NCI-H1694 treated with DMSO at 0.1 percent for 48 hours (cell line): ENCODE measurements at regions not wholly inside any gene's neighbourhood (a gene's known extent, or its start where the extent isn't known, plus 50 kb on each side); places are given as distances from the start of the nearest gene placed in this dataset.
A peak's percentile ranks its signal among the peaks of the same experiment; 100 is the strongest.

ENCODE experiments used
- DNase-seq: peaks from one replicate; lab custom pipeline; 2025; lab: John Stamatoyannopoulos, UW

DNA sequence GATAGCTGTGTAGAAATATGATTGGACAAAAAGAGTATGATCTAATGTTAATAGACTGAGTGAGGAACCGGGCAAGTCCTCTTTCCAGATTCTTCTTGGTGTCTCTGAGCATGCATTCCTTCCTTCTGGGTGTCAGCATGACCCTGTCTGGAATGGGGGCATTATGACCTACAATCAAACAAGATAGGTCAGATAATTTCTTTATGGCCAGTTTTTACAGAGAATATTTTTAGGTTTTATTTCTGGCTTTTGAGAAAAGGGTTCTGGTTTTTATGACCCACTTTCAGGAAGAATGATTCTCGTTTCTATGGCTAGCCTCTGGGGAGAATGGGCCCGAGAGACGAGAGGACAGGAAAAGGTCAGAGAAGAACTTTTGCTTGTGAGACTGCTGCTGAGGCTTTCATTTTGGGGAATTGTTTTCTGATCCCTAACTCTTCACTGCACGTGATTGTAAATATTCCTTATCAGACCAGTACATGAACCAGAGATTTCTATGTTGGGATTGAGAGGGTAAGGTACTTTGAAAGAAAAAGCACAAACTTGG is 383.8 kb downstream of the AASDHPPT start:
- DNase-seq = no peak

DNA sequence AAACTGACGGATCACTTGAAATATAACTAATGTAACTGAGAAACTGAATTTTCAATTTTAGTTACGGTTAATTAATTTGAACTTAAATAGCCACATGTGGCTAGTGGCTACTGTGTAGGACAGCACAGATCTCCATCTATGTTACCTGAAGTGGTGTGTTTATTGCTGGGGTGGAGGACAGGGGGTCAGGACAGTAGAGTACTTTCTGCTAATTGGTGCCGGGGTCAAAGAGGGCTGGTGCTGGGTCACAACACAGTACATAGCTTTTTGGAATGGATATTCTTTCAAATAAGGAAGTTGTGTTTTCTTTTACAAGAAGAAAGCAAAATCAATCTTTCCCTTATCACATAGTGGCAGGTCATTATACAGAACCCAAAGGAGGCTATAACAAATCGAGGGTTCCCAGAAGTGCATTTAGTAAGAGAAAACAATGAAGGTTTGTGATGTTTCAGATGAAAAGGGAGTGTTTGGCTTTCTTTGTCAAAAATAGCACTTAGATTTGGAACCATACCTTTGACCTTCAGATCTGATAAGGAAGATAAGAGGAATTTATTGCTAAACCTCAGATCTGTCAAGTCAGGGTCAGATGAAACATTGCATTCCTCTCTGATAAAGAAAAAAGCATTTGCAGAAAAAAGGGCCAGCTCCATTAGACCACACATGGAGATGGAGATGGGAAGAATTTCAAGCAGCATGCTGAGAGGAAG is 384.5 kb downstream of the AASDHPPT start:
- DNase-seq = no peak

- DNase-seq = no peak
Measured at GRCh38 chr11:106463154-106463553, 385.7 kb downstream of the AASDHPPT start.

- DNase-seq = no peak
Measured at GRCh38 chr11:106463796-106464201, 386.3 kb downstream of the AASDHPPT start.

GRCh38 chr11:106464728-106465127 is 387.3 kb downstream of the AASDHPPT start:
- DNase-seq = no peak

- no peak for DNase-seq
Measured at GRCh38 chr11:106466521-106467080, 389.1 kb downstream of the AASDHPPT start.

DNA sequence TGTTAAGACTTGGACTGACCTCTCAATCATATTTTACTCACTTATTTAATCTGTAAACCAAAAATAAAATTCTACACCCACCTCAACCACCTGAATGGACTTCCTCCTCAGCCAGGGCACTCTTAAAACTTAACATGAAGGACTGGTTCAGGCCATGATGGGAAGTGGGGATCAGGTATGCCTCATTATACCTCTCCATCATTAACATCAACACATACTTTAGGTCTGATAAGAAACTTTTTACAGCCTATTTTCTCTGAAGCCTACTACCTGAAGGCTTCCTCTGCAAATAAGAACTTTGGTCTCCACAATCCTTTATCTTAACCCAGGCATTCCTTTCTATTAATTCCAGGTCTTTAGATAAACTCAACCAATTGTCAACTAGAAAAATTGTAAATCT is 390.0 kb downstream of the AASDHPPT start:
- no peak for DNase-seq

GRCh38 chr11:106468086-106468485 is 390.6 kb downstream of the AASDHPPT start:
- no peak for DNase-seq

GRCh38 chr11:106468531-106468930 is 391.1 kb downstream of the AASDHPPT start:
- DNase-seq = no peak

- DNase-seq = no peak
Measured at GRCh38 chr11:106470230-106470629, 392.8 kb downstream of the AASDHPPT start.

GRCh38 chr11:106471276-106471675 is 393.8 kb downstream of the AASDHPPT start:
- DNase-seq = no peak

GRCh38 chr11:106473089-106473722 is 395.7 kb downstream of the AASDHPPT start:
- DNase-seq = peak; percentile 34

DNA sequence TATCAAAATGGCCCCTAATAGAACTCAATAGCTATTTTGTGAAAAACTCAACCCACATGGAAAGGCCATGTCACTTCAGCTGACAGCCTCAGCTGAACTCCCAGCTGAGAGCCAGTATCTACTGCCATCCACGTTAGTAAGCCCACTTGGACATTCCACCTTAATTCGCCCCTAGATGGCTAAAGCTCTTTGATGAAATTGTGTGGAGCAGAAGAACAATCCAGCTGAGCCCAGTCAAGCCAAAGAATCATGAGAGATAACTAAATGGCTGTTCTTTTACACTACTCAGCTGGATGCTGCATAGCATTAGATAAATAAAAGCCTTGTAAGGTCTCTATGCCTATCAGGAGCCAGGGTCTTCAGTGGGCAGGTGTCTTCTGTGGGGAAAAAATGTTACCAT is 396.8 kb downstream of the AASDHPPT start:
- DNase-seq = no peak

DNA sequence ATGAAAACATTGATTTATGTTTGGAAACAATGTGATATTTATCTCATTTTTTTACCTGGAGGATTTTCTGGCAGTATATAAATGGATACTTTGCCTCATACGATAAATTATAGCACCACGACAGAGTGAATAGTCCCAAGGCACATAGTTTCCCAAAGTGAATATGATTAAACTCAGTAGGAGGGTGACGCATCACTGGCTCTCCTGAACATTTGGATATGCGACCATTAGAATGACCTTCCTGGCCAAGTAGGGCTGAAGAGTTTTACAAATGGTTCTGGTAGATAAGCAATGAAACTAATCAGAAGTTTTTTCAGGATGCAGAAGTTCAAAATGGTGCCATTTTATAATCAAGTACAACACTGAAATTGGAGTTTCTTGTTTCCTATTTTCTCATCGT is 397.7 kb downstream of the AASDHPPT start:
- DNase-seq = no peak

GRCh38 chr11:106477776-106478175 is 400.3 kb downstream of the AASDHPPT start:
- no peak for DNase-seq

DNA sequence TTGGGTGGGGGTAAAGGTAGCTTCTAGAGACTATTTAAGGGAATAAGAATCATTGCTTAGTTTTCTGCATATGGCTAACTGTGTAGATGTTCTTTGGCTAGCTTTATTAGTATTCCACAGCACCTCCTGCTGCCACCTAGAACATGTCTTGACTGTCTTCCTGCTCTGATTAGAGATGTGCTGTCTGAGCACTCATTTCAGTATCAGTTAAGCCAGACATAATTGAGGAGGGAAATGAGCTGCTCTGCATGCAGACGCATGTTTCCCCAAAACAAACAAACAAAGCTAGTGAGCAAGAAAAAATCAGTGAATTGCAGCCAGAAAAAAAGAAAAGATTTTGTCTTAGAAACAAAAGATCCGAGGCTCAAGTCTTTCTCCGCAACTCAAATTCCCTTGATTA is 402.2 kb downstream of the AASDHPPT start:
- DNase-seq = no peak

DNA sequence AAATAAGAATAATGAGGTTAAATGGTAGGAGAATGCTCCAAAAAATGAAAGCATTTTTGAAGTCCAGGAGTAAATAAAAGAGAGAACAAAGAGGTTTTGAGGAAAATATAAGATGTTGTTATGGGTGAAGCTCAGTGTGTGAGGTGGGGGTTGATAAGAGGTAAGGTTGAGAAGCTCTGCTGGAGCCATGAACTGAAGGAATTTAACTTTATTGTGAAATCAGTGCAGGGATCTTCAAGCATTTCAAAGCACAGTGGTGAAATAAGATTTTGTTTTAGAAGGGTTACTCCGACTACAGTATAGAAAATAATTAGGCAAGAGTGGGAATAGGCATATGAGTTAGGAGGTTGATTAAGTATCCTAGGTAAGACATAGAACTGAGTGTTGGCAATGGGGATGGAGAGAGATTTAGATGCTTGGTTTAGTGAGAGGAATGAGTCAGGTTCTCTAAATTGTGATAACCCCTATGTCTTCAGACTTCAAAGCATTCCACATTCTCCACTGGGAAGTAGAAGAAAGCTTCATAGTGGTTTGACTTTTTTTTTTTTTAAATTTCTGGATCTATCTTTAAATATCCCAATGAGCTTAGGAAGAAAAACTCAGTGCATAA is 403.2 kb downstream of the AASDHPPT start:
- no peak for DNase-seq

GRCh38 chr11:106482917-106483785 is 405.7 kb downstream of the AASDHPPT start:
- no peak for DNase-seq

DNA sequence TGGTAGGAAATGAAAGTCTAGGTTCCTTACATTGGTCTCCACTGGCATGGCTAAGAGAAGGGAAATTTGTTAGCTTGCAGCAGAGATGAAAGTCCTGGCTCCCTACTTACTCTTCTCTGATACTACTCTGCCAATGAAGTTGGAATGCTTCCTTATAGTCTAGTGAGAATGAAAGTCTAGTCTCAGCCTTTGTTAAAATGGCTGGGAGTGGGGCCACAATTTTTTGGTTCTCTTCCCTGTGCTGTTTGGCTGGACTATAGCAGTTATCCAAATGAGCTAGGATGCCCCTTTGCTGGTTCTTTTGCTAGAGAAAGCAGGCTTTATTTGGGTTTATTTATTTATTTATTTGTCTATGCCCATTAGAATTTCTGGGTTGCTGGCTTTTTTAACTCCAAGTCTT is 414.3 kb downstream of the AASDHPPT start:
- no peak for DNase-seq

- no peak for DNase-seq
Measured at GRCh38 chr11:106493751-106494150, 416.3 kb downstream of the AASDHPPT start.

- DNase-seq = peak; percentile 1
Measured at GRCh38 chr11:106495046-106495445, 417.6 kb downstream of the AASDHPPT start.

- no peak for DNase-seq
Measured at GRCh38 chr11:106496677-106497076, 419.2 kb downstream of the AASDHPPT start.
